Stimulated activated CD4-positive, alpha-beta T cell treated with anti-CD3 and anti-CD28 coated beads, TNF-alpha, amount 100 ng/mL, for 4 hours (primary cell): ENCODE measurements at regions not wholly inside any gene's neighbourhood (a gene's known extent, or its start where the extent isn't known, plus 50 kb on each side); places are given as distances from the start of the nearest gene placed in this dataset.
"Not testable (repeated sequence)": the region's sequence is repeated elsewhere in the genome, so short reads cannot be mapped to it uniquely, and the experiment has no call there.

Experiments used
- DNase-seq, 3 experiments: peaks; one replicate each; pipeline ENCODE4 v3.0.0-alpha.2; 2020; ENCODE audit warnings: low read depth in 3 of 3

DNA sequence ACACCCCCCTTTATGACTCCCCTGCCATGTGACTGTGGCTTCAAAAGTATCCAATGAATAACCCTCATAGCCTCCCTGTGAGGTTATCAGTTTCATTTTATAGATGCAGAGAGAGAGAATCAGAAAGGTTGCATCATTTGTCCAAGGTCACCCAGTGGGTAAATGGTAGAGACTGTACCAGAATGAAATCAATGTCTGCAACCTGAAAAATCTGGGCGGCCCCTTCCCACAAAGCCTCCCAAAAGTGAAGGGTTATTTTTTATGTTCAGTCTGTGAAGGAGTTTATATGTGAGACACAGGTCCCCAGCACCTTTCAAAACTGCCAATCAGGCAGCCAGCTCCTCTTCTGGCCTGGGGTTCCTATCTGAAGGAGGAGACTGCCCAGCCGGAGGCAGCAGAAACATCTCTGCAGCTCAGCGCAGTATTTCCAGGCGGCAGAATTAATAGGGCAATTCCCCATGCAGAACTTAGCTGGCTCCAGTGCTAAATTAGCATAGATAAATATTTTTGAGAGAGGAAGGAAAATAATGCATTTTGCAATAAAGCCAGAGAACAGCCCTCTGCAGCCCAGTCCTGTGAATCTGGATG is 130.8 kb upstream of the PRR20G start:
- DNase-seq, result no peak

DNA sequence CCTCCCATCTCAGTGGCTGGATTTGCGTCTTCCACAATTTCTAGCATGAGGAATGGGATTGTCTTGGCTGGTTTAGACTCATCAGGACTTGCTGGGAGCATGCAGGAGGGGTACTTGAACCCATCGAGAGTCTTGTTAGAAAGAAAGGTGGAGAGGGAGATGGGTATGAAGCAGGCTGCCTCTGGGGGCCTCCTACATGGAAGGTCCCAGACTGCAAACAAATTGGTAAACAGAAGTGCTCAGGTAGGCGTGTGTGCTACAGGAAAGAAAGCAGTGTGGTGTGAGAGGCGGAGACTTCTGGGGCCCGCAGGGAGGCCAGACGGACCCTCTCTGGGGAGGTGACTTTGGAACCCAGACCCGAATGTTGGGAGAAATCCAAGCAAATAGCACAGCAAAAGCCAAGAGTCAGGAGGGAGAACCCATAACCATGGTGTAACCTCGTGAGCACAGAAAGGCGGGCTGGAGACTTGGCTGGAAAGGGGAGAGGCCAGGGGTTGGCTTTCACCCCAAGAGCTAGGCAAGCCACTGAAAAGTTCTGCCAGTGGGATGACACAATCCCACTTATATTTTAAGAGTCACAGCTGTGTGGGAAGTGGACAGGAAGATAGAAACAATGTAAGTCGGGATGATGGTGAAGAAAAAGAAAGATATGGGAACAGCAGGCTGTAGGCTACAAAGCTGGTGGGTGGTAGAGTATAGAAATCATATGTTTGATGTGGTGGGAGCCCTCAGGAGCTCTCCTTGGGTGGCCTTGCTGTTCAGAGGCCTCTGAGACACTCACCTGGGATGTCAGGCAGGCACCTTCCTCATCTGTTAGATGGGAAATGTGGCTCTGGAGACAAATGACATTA is 130.1 kb upstream of the PRR20G start:
- no peak for DNase-seq

DNA sequence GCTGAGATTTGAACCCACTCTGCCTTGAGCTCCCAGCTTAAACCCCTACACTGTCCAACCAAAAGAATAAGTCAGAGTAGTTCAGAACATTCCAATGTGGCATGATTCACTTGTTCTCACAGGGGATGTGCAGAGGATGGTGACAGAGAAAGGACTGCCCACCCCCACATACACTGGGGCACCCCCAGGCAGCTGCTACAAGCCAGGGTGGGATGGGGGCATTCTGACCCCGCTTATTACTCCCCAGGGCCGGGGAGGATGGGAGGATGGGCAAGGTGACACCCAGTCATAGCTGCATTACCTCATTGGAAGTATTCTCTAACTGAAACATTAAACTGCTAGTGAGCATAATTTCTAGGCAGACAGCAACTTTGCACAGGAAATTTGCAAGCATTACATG is 126.0 kb upstream of the PRR20G start:
- no peak for DNase-seq

DNA sequence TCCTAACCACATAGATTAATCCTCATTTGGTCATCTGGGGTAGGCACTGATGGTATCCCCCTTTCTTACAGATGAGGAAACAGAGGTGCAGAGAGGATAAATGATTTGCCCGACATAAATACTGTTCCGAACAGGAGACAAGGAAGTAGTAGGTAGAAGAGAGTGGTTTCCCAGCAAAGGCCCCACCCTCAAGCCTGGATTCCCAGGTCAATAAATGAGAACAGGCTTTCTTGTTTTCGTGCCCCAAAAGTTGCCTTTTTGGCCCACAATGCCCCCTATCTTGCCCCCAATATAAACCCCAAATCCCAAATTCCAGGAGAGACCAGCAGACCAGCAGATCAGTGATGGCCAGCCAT is 125.5 kb upstream of the PRR20G start:
- no peak for DNase-seq

DNA sequence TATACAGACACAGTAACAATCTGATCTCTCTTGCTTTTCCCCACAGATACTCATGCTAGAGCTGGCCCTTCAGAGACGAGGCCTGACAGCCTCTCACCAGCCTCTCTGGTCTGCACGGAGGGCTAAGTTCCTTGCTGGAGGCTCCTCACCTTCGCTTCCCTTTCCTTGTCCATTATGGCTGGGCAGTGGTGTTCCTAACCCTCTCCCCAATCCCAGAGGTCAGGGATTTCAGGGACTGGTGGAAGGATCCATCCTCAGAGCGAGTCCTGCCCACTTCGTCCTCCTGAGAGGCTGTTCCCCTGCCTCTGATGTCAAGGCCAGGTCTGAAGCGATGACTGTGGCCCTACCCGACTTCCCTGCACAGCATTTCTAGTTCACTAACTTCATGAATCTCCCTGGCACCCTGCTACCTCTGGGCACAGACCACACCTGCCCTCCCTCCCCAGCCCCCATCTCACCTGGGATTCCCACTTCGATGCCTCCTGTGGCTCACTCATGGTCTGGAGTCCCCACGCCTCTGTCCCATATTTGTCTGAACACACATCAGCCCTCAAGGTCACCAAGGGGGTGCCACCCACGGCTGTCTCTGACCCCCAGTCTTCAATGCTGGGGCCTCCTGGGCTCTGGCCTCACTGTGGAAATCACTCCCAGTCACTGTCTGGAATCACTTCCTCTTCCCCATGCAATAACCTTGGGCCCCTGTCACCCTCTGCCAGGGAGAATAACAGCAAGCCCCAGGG is 124.9 kb upstream of the PRR20G start:
- no peak for DNase-seq

DNA sequence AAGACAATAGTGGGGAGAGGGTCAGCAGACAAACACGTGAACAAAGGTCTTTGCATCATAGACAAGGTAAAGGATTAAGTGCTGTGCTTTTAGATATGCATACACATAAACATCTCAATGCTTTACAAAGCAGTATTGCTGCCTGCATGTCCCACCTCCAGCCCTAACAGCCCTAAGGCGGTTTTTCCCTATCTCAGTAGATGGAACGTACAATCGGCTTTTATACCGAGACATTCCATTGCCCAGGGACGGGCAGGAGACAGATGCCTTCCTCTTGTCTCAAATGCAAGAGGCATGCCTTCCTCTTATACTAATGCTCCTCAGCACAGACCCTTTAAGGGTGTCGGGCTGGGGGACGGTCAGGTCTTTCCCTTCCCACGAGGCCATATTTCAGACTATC is 124.0 kb upstream of the PRR20G start:
- DNase-seq, result not testable (repeated sequence)

DNA sequence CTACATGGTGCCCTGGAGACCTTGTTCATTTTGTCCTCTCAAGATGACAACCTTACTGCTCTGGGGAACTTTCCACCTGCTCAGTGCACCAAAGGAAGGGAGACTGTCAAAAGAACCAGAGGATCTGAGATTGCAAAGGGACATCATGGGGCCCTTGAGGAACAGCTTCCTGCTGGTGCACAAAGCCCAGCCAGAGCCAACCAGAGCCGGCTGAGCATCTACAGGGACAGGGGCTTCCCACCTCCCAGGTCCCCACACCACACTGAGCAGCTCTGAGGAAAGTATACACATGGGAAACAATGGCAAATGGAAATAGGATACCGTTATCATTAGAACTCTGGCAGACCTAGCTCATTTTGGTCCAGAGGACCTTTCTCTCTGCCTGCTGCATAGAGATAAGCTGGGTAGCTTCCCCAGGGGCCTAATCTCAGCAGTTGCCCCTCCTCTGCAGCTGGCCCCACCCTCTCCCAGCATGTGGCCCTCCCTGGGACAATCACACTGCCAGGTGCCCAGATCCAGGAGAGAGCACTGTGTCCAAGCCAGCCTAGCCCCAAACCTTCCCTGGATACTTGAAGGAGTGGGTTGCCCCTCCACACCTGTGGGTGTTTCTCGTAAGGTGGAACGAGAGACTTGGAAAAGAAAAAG is 123.4 kb upstream of the PRR20G start:
- no peak for DNase-seq

DNA sequence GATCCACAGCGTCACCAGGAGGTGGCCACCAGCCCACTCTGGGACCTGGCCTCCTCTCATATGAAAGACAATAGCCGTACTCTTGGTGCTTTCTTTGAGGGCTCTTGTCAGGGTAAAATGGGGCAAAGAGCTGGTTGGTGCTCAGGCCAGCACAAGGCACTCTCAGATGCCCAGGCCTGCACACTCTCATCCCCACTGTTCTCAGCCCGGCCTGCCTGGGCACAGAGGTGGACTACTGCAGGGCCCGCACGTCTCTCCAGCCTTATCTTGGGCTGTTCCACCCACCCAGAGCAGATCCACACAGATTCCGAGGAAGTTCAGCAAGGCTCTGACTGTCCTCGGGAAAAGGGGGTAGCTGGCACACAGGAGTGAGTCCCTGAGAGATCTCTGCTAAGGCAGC is 122.8 kb upstream of the PRR20G start:
- DNase-seq, result no peak

DNA sequence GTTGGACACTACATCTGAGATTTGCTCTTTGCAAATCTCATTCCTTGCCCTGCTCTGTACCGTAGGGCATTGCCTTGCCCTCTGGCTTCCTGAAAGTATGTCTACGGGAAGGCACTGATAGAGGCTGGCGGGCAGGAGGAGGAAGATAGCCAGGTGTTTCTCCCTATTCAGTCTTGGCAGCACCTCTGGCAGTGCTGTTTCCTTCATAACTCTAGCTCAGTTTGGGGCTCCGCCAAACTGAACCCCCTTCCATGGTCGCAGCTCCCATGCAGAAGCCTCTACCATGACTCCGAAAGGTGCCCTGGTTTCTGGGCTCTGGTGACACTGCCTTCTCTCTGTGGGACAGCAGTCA is 122.3 kb upstream of the PRR20G start:
- DNase-seq, result no peak

DNA sequence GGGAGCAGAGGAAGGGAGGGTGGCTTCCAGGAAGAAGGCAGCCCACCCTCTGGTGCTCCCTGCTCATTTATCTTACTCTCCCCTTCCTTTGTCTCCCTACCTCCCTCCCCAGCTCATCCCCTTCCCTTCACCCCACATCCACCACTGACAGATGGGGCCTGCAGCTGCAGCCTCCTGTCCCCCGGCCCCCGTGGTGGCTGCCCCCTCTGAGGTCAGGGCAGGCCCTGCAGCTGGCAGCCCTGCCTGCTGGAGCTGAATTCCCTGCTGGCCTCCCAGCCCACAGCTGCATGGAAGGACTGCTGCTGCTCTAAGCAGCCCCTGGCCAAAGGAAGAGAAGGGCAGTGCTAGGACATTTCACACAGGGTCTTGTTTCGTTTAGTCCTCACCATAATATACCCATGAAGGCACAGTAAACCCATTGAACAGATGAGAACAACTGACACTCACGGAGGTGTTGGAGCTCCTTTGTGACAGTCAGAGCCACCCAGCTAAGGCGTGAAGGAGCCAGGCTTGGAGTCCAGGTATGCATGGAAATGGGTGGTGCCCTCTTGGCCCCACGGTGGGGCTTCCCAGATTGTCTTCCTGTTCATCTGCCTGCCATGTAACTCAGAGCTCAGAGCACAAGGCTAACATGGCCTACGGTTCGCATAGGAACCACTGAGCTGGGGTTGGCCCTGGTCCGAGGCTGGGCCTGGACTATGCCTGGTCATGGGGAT is 121.7 kb upstream of the PRR20G start:
- DNase-seq, result no peak

DNA sequence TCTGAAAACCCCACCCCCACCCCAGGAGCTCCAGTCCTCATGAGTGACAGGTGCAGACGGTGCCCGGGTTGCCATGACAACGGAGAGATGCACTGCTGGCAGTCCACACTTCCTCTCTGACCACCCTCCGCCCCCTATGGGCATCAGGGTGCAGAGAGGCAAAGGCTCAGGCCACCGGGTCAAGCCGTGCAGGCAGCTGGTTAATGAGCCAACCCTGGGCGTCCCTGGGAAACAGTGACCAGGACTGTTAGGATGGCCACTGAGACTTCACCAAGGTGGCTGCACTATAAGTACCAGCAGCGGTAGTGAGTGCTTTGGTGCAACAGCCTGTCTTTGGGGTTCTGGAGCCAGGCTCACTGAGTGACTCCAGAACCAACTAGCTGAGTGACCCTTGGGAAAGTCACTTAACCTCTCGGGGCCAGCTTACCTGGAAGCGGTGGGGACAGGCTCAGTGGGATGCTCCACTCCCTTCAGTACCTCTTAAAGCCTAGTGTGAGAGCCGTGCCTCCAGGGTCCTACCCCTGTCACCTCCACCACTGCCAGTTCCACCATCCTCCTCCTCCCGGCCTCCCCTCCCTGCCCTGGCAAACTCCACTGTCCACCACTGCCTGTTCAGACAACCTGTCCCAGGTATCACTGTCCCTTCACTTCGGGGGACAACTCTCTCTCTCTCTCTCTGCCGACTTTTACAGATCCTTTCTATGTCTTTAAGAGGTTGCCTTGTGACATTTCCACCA is 121.0 kb upstream of the PRR20G start:
- no peak for DNase-seq

DNA sequence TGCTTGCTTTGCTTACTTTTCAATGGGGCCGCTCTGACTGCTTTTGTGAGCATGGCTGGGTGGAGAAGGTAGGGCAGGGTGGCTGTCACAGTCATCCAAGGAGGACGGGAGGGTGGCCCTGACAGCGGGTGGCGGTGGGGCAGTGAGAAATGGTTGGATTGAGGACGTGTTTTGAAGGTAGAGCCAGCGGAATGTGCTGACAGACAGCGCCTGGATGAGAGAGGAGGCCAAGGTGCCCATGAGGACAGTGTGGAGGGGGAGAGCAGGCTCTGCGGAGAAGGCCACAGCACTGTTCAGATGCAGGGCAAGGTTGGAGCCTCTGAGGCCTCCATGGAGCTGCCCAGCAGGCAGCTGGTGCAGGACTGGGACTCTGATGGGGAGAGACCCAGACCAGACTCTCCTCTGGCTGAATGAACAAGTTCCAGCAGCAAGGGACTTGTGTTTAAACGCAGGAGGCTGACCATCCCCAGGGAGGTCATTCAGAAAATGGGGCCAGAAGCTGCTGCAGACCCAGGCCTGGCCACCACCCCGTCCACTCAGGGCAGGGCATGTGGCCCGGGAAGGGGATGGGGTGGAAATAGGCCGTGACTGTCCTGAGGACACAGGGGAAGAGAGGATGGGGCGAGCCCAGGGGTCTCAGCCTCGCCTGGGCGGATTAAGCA is 120.3 kb upstream of the PRR20G start:
- DNase-seq, result no peak

DNA sequence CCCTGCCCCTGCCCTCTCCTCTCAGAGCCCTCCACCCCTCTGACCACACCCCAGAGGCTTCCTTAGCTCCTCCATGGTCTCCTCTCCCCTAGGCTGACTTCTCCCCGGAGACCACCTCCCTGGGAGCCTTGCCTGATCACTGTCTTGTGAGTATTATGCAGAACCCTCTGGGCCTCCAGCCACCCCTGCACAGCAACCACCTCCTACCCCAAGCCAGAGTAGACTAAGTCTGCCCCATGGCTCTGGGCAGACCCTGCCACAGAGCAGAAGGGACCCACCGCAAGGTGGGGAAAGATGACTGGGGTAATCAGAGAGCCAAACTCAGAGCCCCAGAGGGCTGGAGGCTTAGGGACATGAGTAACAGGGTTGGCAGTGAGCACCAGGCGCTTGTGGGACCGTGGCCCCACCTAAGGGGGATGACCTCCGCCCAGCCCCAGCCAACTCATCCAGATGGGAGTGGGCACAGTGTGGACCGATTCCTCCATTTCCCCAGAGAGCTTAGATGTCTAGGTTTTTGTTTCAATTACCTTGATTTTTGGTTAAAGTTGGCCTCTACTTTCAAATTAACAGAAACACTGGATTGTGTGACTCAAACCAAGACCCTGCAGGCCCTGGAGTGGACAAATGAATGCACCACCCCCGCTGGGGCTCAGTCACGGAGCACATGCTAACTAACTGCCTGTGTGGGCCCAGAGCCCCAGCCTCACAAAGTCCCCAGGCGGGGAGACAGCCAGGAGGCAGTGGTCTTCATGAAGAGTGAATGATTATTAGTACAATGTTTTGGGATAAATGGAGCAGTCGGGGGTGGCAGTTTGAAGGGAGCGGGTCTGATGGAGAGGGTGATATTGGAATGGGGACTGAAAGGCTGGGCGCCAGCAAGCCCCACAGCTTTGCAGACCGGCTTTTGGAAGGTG is 119.4 kb upstream of the PRR20G start:
- DNase-seq, result no peak

DNA sequence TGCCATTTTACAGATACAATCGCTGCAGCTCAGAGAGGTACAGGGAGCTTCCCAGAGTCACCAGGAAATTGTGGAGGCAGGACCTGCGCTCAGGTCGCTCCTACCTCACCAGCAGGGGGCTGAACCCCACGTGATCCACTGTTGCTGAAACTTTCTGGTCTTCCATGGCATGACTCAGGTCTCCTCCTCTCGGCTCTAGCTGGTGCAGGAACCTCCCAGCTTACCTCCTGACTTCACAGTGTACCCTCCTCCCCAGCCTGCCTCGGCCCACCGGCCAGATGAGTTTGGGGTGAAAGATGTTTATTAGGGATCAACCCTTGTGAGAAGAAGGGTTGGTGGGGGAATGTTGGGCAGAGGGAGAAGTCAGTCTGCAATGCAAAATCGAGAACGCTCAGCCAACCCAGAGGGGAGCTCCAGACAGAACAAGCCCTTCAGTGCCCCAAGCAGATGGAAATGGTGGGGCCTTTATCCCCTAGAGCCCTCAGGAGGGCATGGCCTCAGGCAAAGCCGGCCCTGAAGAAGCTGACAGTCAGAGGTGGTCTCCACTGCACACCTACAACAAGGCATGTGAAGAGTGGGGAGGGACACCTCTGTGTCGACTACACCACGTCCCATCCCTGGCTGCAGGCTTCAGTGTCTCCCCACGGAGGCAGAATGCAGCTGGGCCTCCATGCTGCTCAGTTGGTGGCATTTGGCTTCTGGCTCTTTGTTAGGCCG is 118.6 kb upstream of the PRR20G start:
- no peak for DNase-seq

DNA sequence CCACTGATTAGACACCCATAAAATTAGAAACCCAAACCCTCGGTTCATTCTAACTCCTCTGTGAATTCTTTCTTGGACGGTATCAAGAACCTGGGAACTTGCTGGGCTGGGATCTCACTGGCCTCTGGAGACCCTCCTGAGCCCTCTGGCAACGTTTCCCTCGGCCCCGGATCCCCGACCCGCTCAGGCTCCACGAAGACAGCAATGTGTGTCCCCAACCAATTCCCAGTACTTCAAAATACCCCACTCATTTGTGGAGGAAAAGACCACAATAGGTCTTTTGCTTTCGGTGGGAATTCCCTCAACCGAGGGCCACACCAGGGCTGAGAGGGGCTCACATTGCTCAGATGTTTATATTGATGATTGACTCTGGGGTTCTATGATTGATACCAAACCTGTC is 117.9 kb upstream of the PRR20G start:
- no peak for DNase-seq

DNA sequence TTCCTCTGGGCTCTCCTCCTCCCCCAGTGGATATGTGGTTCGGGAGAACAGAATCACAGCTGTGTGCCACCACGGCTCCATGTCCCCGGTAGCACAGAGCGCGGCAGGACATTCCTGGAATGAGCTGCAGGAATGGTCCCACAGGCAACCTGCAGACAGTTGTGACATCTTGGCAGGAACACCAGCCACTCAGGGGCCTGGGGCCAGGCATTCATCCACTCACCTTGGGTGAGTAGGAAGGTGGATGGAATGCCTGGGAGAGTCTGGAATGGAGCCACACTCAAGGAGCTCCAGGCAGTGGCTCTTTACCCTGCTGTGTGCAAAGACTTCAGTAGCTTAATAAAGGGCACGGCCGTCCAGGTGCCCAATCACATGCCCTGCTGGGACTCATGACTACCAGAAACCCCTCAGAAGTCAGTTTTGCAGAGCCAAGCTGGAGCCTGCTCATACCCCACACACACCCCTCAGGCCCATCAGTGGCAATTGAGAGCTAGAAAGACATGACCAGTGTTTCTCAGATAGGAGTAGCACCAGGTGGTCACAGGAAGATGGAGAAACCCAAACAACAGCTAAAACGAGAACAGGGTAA is 117.3 kb upstream of the PRR20G start:
- DNase-seq, result no peak

DNA sequence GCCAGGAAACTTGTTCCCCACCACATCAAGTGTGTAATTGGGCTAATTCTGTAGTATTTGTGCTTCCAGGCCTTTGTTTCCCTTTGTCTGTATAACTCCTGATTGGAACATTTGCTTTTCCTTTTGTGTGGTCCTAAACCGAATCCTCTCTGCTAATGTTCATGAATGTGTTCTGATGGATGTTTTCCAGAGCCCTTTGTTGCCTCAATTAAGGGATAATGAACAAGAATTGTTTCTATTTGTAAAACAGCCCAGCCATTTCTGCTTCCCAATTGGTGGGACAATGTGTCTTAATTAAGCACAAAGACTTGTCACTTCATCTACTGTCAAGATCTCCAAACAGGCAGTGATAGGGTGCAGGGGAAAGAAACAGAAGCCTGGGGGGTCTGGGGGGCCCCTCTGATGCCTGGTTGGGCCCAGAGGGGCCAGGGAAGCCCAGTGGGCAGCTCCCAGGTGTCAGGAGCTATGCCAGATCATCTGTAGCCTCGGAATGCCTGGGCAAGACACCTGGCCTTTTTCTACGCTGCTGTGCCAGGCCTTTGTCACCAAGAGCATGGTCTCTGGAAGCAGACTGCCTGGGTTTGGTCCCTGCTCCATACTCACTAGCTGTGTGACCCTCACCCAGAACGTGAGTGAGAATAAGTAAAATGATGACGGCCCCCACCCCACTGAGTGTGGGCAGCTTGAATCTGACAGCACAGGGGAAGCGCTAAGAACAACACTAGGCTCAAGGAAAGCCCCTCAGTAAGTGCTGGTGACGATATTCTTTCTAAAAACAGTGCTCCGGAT is 116.6 kb upstream of the PRR20G start:
- DNase-seq, result no peak

DNA sequence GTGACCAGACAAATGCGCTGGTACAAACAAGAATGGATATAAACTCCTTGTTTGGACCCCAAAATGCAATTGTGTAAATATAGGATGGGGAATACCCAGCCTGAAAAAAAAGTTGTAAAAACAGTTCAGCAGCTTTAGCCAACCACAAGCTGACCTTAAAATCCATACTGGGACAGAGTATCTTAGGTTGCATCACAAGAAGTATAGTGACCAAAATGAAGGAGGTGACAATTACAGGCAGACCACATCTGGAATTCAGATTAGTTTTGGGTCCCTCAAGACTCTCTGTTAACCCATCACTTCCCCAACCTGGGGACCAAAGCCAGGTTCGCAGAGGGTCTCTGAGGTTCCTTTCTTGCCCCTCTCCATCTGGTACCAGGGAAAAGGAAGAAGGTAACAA is 115.9 kb upstream of the PRR20G start:
- DNase-seq, result no peak
